HEK293 (cell line): ENCODE measurements at regions not wholly inside any gene's neighbourhood (a gene's known extent, or its start where the extent isn't known, plus 50 kb on each side); places are given as distances from the start of the nearest gene placed in this dataset.

Source experiments
- CTCF ChIA-PET: fragments of 350-600 bp; formaldehyde crosslinking; extraction: SDS; loops from one replicate; lab custom pipeline; 2021; ENCODE audit warnings: antibody characterized with exemption; lab: Yijun Ruan, JAX
- POLR2A ChIA-PET: fragments of 300-600 bp; formaldehyde crosslinking; extraction: SDS; loops from one replicate; lab custom pipeline; 2020; ENCODE audit warnings: antibody characterized with exemption, inconsistent platforms; lab: Yijun Ruan, JAX
- H3K27ac ChIP-seq: fragments of 200-500 bp; sonication (Bioruptor generic); 2 replicates; pipeline ENCODE4 v1.5.1; 2014; ENCODE audit warnings: low read depth, low read length, control low read depth, inconsistent platforms; ENCODE audit errors: extremely low read depth
- H3K36me3 ChIP-seq, 2 experiments: fragments of 200-500 bp in 1 of 2; sonication (Bioruptor generic) in 1 of 2; 1 replicate in 1 of 2; 2 replicates in 1 of 2; pipeline ENCODE4 v1.5.1; 2014 to 2017; ENCODE audit warnings: inconsistent platforms in 2 of 2, low read length in 2 of 2; ENCODE audit not compliant: control insufficient read depth in 2 of 2, insufficient read depth in 1 of 2
- H3K4me1 ChIP-seq: fragments of 200-500 bp; sonication (Bioruptor generic); 2 replicates; pipeline ENCODE4 v1.5.1; 2014; ENCODE audit warnings: mild to moderate bottlenecking, low read length, inconsistent platforms; ENCODE audit not compliant: control insufficient read depth, insufficient read depth
- H3K4me3 ChIP-seq: 2 replicates; pipeline ENCODE4 v1.5.1; 2011; ENCODE audit warnings: low read depth, mild to moderate bottlenecking, control low read depth, low read length, moderate library complexity
- H3K9me3 ChIP-seq: fragments of 200-500 bp; sonication (Bioruptor generic); 2 replicates; pipeline ENCODE4 v1.5.1; 2014; ENCODE audit warnings: low read depth, low read length, inconsistent platforms; ENCODE audit not compliant: control insufficient read depth, insufficient read depth
- PRDM2 ChIP-seq: fragments of 450-650 bp; formaldehyde crosslinking; IDR thresholded peaks from 2 replicates; pipeline ENCODE4 v1.5.1; 2016; ENCODE audit warnings: missing biosample characterization, missing genetic modification characterization, borderline replicate concordance
- ZBTB49 ChIP-seq: fragments of 450-650 bp; formaldehyde crosslinking; IDR thresholded peaks from 2 replicates; pipeline ENCODE4 v1.5.1; 2016; ENCODE audit warnings: missing biosample characterization, missing genetic modification characterization, low read depth
- ZFP41 ChIP-seq: fragments of 450-650 bp; formaldehyde crosslinking; IDR thresholded peaks from 2 replicates; pipeline ENCODE4 v1.5.1; 2016; ENCODE audit warnings: missing biosample characterization, missing genetic modification characterization, borderline replicate concordance
- ZNF121 ChIP-seq: fragments of 450-650 bp; formaldehyde crosslinking; IDR thresholded peaks from 2 replicates; pipeline ENCODE4 v1.5.1; 2016; ENCODE audit warnings: missing biosample characterization, missing genetic modification characterization
- ZNF174 ChIP-seq: fragments of 450-650 bp; formaldehyde crosslinking; IDR thresholded peaks from 2 replicates; pipeline ENCODE4 v1.5.0; 2017; ENCODE audit warnings: missing biosample characterization, mild to moderate bottlenecking, missing genetic modification characterization
- ZNF341 ChIP-seq: fragments of 450-650 bp; formaldehyde crosslinking; IDR thresholded peaks from 2 replicates; pipeline ENCODE4; 2016; ENCODE audit warnings: low read depth, missing biosample characterization, missing genetic modification characterization
- ZNF391 ChIP-seq: fragments of 450-650 bp; formaldehyde crosslinking; IDR thresholded peaks from 2 replicates; pipeline ENCODE4 v1.5.1; 2016; ENCODE audit warnings: low read depth, missing biosample characterization, missing genetic modification characterization, borderline replicate concordance
- ZNF488 ChIP-seq: fragments of 450-650 bp; formaldehyde crosslinking; IDR thresholded peaks from 2 replicates; pipeline ENCODE4 v1.5.1; 2016; ENCODE audit warnings: missing biosample characterization, missing genetic modification characterization
- ZNF510 ChIP-seq: fragments of 450-650 bp; formaldehyde crosslinking; IDR thresholded peaks from 2 replicates; pipeline ENCODE4 v1.5.1; 2018; ENCODE audit warnings: mild to moderate bottlenecking, missing genetic modification characterization, missing biosample characterization; ENCODE audit not compliant: insufficient replicate concordance
- ZNF544 ChIP-seq: fragments of 450-650 bp; formaldehyde crosslinking; IDR thresholded peaks from 2 replicates; pipeline ENCODE4 v1.5.0; 2017; ENCODE audit warnings: missing biosample characterization, missing genetic modification characterization
- ZNF596 ChIP-seq: fragments of 450-650 bp; IDR thresholded peaks from 2 replicates; pipeline ENCODE4 v1.5.0; 2018; ENCODE audit warnings: missing biosample characterization, mild to moderate bottlenecking, missing genetic modification characterization, moderate library complexity
- ZNF654 ChIP-seq: fragments of 450-650 bp; formaldehyde crosslinking; IDR thresholded peaks from 2 replicates; pipeline ENCODE4 v1.5.1; 2016; ENCODE audit warnings: low read depth, missing biosample characterization, missing genetic modification characterization
- ZNF701 ChIP-seq: fragments of 450-650 bp; formaldehyde crosslinking; IDR thresholded peaks from 2 replicates; pipeline ENCODE4 v1.5.1; 2016; ENCODE audit warnings: missing biosample characterization, missing genetic modification characterization
- ZNF707 ChIP-seq: fragments of 450-650 bp; formaldehyde crosslinking; IDR thresholded peaks from 2 replicates; pipeline ENCODE4 v1.5.1; 2016; ENCODE audit warnings: missing biosample characterization, missing genetic modification characterization
- ZNF76 ChIP-seq: fragments of 450-650 bp; formaldehyde crosslinking; IDR thresholded peaks from 2 replicates; pipeline ENCODE4; 2016; ENCODE audit warnings: low read depth, missing biosample characterization, missing genetic modification characterization, borderline replicate concordance
- ZNF837 ChIP-seq: fragments of 450-650 bp; formaldehyde crosslinking; IDR thresholded peaks from 2 replicates; pipeline ENCODE4 v1.5.1; 2016; ENCODE audit warnings: missing biosample characterization, missing genetic modification characterization

GRCh38 chrX:125108921-125109320, 210.8 kb upstream of the TEX13C start:
- CTCF ChIA-PET: no interaction called here
- POLR2A ChIA-PET: no interaction called here
- H3K4me1 ChIP-seq: no peaks in the 10 kb centered on the region
- TF ChIP-seq ZNF707 (tag by site-specific recombination) (no peak), ZNF837 (tag by site-specific recombination) (no peak), PRDM2 (no peak), ZNF391 (tag by site-specific recombination) (no peak), ZNF701 (tag by site-specific recombination) (no peak), ZNF121 (tag by site-specific recombination) (no peak), ZFP41 (tag by site-specific recombination) (no peak), ZNF76 (no peak), ZNF174 (tag by site-specific recombination) (no peak), ZBTB49 (no peak), ZNF544 (tag by site-specific recombination) (no peak)
- TF ChIP-seq, all 188 proteins: peak for 0
- H3K36me3 ChIP-seq: no peaks in the 10 kb centered on the region
- no peak overlapping the region for H3K27ac ChIP-seq
- H3K4me3 ChIP-seq: no peak overlapping the region
- H3K9me3 ChIP-seq: no peaks in the 10 kb centered on the region

- CTCF ChIA-PET: interaction anchor here (0.8 to 1.9 kb wide), 6 partner anchors 9 to 742 kb away, joined by 3 to 12 read pairs (median 4); no protein-coding TSS in a partner anchor
- H3K9me3 ChIP-seq: no peaks in the 10 kb centered on the region
- H3K36me3 ChIP-seq: no peaks in the 10 kb centered on the region
- POLR2A ChIA-PET: no interaction called here
- no peaks in the 10 kb centered on the region for H3K4me1 ChIP-seq
- no peak overlapping the region for H3K4me3 ChIP-seq
- TF ChIP-seq ZNF488 (no peak), ZNF174 (tag by site-specific recombination) (no peak), ZNF654 (tag by site-specific recombination) (peak; percentile 33)
- TF ChIP-seq, all 188 proteins: peak for 1
- no peak overlapping the region for H3K27ac ChIP-seq
Measured at GRCh38 chrX:125131164-125131563, 188.5 kb upstream of the TEX13C start.

- H3K9me3 ChIP-seq: no peaks in the 10 kb centered on the region
- TF ChIP-seq ZNF510 (tag by site-specific recombination): no peak
- peak; percentile 31; the same call in 1 of the 2 replicates for TF ChIP-seq ZNF654 (tag by site-specific recombination)
- no peak for TF ChIP-seq ZNF596
- TF ChIP-seq ZNF341 (tag by site-specific recombination): no peak
- TF ChIP-seq ZNF76: no peak
- H3K27ac ChIP-seq: no peak overlapping the region
- ChIA-PET POLR2A (no interaction called here), CTCF (interaction anchor here (0.6 to 1.9 kb wide), 8 partner anchors 8 to 998 kb away, joined by 3 to 6 read pairs (median 3); no protein-coding TSS in a partner anchor)
- no peaks in the 10 kb centered on the region for H3K36me3 ChIP-seq
- no peaks in the 10 kb centered on the region for H3K4me1 ChIP-seq
- H3K4me3 ChIP-seq: no peak overlapping the region
Measured at GRCh38 chrX:125132274-125132673, 187.4 kb upstream of the TEX13C start.
